Activated B cell treated with CpG ODN at 0.5 μM for 24 hours (primary cell): ENCODE measurements at regions not wholly inside any gene's neighbourhood (a gene's known extent, or its start where the extent isn't known, plus 50 kb on each side); places are given as distances from the start of the nearest gene placed in this dataset.

Experiments used
- ATAC-seq: fragments of 200-7000 bp; cut with Tn5 transposase; one replicate; pipeline ENCODE4 v1.10.0; 2021; ENCODE audit warnings: low read depth, mild to moderate bottlenecking, moderate library complexity
- CTCF ChIA-PET: fragments of 350-600 bp; sonication (Branson Sonifier 250); formaldehyde crosslinking; loops from one replicate; lab custom pipeline; 2021; ENCODE audit warnings: antibody characterized with exemption; lab: Charles Lee
- POLR2A ChIA-PET: fragments of 350-600 bp; sonication (Branson Sonifier 250); formaldehyde crosslinking; loops from one replicate; lab custom pipeline; 2021; ENCODE audit warnings: antibody characterized with exemption; lab: Charles Lee
- DNase-seq: peaks from one replicate; pipeline ENCODE4 v3.0.0; 2022
- H3K27ac Mint-ChIP-seq: one replicate; pipeline ENCODE4 v1.8.0; 2020; ENCODE audit warnings: mixed read lengths
- H3K27me3 Mint-ChIP-seq: one replicate; pipeline ENCODE4 v1.8.0; 2021; ENCODE audit warnings: mixed read lengths
- H3K36me3 Mint-ChIP-seq: one replicate; pipeline ENCODE4 v1.8.0; 2021; ENCODE audit warnings: low read depth, mixed read lengths
- H3K4me1 Mint-ChIP-seq: one replicate; pipeline ENCODE4 v1.8.0; 2021; ENCODE audit warnings: mixed read lengths
- H3K4me3 Mint-ChIP-seq: one replicate; pipeline ENCODE4 v1.8.0; 2020; ENCODE audit warnings: mild to moderate bottlenecking, mixed read lengths
- H3K9me3 Mint-ChIP-seq: one replicate; pipeline ENCODE4 v1.8.0; 2020; ENCODE audit warnings: mixed read lengths
- intact Hi-C: fragments of 100-400 bp; cut with micrococcal nuclease; formaldehyde crosslinking; loops from one replicate; pipeline ENCODE4 v1.15.1; 2024
- TF ChIP-seq, protein P1 (sequence below): fragments of 200-600 bp; IDR thresholded peaks from one replicate; pipeline ENCODE4 v1.8.0; 2022; ENCODE audit warnings: antibody characterized with exemption, mild to moderate bottlenecking

DNA sequence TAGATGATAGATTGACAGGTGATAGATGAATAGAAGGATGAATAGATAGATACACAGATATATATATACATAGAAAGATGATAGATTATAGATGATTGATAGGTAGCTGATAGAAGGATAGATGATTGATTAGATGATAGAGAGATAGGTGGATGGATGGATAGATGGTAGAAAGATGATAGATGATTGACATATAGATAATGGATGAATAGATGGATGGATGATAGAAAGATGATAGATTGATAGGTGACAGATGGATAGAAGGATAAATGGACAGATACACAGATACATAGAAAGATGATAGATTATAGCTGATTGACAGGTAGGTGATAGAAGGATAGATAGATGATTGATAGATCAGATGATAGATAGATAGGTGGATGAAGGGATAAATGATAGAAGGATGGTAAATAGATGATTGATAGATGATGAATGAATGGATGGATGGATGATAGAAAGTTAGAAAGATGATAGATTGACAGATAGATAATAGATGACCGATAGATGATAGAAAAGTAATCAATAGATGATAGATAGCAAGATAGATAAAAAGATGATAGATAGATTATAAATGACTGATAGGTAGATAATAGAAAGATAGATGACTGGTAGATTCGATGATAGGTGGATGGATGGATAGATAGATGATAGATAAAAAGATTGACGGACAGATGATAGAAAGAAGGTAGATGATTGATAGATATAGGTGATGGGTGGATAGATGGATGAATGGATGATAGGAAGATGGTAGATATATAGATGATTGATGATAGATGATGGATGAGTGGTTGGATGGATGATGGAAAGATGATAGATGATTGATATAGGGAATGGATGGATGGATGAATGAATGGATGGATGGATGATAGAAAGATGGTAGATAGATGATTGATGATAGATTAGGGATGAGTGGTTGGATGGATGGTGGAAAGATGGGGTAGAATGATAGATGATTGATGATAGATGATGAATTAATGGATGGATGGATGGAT lies 80.4 kb downstream of the MICALL2 start:
- H3K4me3 Mint-ChIP-seq: no peak overlapping the region
- no peak overlapping the region for H3K27ac Mint-ChIP-seq
- ATAC-seq (no peak), DNase-seq (no peak)
- H3K9me3 Mint-ChIP-seq: no peaks in the 10 kb centered on the region
- no peaks in the 10 kb centered on the region for H3K36me3 Mint-ChIP-seq
- H3K4me1 Mint-ChIP-seq: no peaks in the 10 kb centered on the region
- CTCF ChIA-PET: no interaction called here
- H3K27me3 Mint-ChIP-seq: peaks cover 10% of the 10 kb centered on the region
- intact Hi-C loops: no loop called here
- POLR2A ChIA-PET: no interaction called here
- TF ChIP-seq, protein P1, sequence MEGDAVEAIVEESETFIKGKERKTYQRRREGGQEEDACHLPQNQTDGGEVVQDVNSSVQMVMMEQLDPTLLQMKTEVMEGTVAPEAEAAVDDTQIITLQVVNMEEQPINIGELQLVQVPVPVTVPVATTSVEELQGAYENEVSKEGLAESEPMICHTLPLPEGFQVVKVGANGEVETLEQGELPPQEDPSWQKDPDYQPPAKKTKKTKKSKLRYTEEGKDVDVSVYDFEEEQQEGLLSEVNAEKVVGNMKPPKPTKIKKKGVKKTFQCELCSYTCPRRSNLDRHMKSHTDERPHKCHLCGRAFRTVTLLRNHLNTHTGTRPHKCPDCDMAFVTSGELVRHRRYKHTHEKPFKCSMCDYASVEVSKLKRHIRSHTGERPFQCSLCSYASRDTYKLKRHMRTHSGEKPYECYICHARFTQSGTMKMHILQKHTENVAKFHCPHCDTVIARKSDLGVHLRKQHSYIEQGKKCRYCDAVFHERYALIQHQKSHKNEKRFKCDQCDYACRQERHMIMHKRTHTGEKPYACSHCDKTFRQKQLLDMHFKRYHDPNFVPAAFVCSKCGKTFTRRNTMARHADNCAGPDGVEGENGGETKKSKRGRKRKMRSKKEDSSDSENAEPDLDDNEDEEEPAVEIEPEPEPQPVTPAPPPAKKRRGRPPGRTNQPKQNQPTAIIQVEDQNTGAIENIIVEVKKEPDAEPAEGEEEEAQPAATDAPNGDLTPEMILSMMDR: no peak

DNA sequence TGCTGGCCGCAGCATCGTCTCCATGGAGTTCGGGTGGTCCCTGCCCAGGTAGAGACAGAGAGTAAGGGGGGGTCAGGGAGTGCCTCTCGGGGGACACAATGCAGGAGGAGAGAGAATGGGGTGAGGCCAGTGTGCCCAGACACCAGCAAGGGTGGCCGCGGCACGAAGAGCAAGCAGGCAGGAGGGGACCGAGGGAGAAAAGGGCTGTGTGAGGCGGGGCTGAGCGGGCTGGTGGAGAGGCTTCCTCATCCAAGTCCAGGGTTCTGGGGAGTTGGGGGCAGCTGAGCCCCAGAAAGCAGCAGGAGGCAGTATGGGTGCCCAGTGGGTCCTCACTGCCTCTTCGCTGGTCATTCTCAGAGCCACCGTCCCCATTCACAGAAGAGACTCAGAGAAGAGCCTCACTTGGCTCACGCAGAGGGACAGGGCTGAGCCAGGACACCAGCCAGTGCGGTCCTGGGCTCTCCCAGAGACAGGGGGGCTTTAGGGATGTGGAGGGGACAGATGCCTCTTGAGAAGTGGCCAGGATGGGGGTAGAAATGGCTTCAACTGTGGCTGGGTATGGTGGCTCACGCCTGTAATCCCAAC lies 78.9 kb downstream of the MICALL2 start:
- Mint-ChIP-seq H3K27me3 (peaks cover 16% of the 10 kb centered on the region), H3K27ac (no peak overlapping the region), H3K4me3 (no peak overlapping the region), H3K36me3 (no peaks in the 10 kb centered on the region), H3K9me3 (no peaks in the 10 kb centered on the region), H3K4me1 (no peaks in the 10 kb centered on the region)
- ATAC-seq (no peak), DNase-seq (no peak)
- POLR2A ChIA-PET: no interaction called here
- CTCF ChIA-PET: no interaction called here
- intact Hi-C loops: no loop called here
- TF ChIP-seq, protein P1: no peak

DNA sequence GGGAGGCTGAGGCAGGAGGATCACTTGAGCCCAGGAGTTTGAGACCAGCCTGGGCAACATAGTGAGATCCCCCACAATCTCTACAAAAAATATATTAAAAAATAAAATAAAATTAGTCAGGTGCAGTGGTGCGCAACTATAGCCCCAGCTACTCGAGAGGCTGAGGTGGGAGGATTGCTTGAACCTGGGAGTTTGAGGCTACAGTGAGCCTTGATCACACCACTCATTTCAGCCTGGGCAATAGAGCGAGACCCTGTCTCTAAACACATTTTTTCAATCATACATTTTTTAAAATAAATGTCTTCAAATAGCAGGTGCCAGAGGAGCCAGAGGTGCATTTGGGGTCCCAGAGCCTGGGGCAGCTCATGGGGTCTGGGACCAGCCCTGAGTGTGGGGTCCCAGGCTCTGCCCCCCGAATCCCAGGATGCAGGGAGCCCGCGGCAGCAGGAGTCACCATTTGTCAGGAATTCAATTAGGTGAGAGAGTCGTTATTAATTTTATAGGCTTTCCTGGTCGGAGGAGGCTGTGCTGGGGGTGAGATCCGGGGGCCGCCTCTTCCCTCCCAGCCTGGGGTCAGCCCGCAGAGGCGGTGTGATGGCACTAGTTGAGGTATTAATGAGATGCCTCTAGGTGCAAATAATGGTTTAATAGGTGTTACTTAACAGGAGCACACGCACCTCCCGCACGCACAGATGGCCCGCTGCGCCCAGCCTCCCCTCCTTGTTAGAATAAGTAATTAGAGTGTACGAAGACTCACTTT lies 78.3 kb downstream of the MICALL2 start:
- ATAC-seq: no peak
- no peak overlapping the region for H3K4me3 Mint-ChIP-seq
- ChIA-PET POLR2A (no interaction called here), CTCF (no interaction called here)
- H3K27ac Mint-ChIP-seq: no peak overlapping the region
- H3K4me1 Mint-ChIP-seq: no peaks in the 10 kb centered on the region
- intact Hi-C loops: no loop called here
- peaks cover 18% of the 10 kb centered on the region for H3K27me3 Mint-ChIP-seq
- no peaks in the 10 kb centered on the region for H3K36me3 Mint-ChIP-seq
- no peak for DNase-seq
- TF ChIP-seq, protein P1: no peak
- H3K9me3 Mint-ChIP-seq: no peaks in the 10 kb centered on the region

DNA sequence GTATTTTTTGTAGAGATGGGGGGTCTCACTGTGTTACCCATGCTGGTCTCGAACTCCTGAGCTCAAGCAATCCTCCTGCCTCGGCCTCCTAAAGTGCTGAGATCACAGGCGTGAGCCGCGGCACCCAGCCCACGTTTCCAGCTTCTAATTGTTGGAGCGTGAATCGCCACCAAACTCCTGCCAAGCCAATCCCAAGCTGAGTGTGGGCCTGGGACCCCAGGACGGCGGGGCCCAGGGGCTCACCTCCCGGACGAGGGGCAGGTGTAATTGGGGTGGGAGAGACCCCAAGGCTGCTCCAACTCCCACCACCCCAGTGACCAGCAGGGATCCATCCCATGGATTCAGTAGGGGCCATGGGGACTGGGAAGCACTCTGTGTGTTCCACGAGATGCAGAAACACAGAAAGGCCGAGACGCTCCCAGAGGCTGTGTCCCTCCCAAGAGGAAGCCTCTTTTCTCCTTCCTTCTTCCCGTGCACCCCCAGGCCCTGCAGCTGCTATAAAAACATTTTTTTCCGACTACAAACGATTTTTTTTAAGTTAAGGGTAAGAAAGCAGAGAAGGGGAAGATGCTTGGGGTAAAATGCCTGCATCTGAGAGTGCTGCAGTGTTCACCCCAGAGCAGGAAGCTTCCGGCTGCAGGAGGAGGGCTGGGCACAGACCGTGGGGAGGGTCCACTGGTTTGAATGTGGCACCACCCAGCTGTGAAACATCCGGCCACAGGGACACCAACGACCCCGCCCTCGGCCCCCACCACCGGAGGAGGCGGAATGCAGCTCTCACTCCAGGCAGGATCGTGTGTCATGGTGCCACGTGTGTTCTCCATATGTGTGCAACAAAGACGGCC lies 76.5 kb downstream of the MICALL2 start:
- Mint-ChIP-seq H3K36me3 (no peaks in the 10 kb centered on the region), H3K27me3 (peaks cover 18% of the 10 kb centered on the region), H3K27ac (no peak overlapping the region), H3K9me3 (no peaks in the 10 kb centered on the region), H3K4me3 (no peak overlapping the region), H3K4me1 (no peaks in the 10 kb centered on the region)
- ATAC-seq (no peak), DNase-seq (no peak)
- TF ChIP-seq, protein P1: no peak
- POLR2A ChIA-PET: no interaction called here
- CTCF ChIA-PET: no interaction called here
- intact Hi-C loops: no loop called here
